HepG2 (cell line): ENCODE measurements at regions not wholly inside any gene's neighbourhood (a gene's known extent, or its start where the extent isn't known, plus 50 kb on each side); places are given as distances from the start of the nearest gene placed in this dataset.

ENCODE experiments used
- ATAC-seq: fragments of 200-7000 bp; cut with Tn5 transposase; 3 replicates; pipeline ENCODE4 v1.9.1; 2020; ENCODE audit warnings: mild to moderate bottlenecking, moderate library complexity
- BruUV-seq: library from RNA; stranded (reverse); fragments of 400-500 nt; replicated peaks from 2 replicates; lab custom pipeline; 2021; lab: Mats Ljungman, UMichigan
- CTCF ChIA-PET: fragments of 300-600 bp; formaldehyde crosslinking; extraction: SDS; loops from one replicate; lab custom pipeline; 2021; ENCODE audit warnings: low total read pairs, inconsistent platforms, low intra/inter-chr PET ratio; lab: Yijun Ruan, JAX
- POLR2A ChIA-PET: fragments of 350-600 bp; sonication (Branson Sonifier 250); formaldehyde crosslinking; loops from one replicate; lab custom pipeline; 2020; ENCODE audit warnings: antibody characterized with exemption, inconsistent platforms; lab: Yijun Ruan, JAX
- DNase-seq: peaks from one replicate; pipeline ENCODE4 v3.0.0-alpha.2; 2015; ENCODE audit warnings: low spot score
- FAIRE-seq: peaks from 3 replicates; lab custom pipeline; 2011; peaks lifted over from hg19 to GRCh38; lab: Jason Lieb, UNC
- H2AFZ ChIP-seq: one replicate; pipeline ENCODE4 v1.6.1; 2011; ENCODE audit warnings: low read length, inconsistent platforms
- H3K27ac ChIP-seq: fragments of 300-600 bp; 3 replicates; pipeline ENCODE4 v1.8.0; 2011; ENCODE audit warnings: mixed run types, mild to moderate bottlenecking, mixed read lengths, low read length, inconsistent platforms; ENCODE audit not compliant: insufficient read depth; ENCODE audit errors: extremely low read length
- H3K27me3 ChIP-seq, 2 experiments: fragments of 200-600 bp in 1 of 2; 2 replicates in 1 of 2; 3 replicates in 1 of 2; pipeline versions ENCODE4 v1.6.0 to v1.8.0; 2011; ENCODE audit warnings: low read length in 2 of 2, mild to moderate bottlenecking in 2 of 2, moderate library complexity in 2 of 2, inconsistent platforms in 1 of 2; ENCODE audit not compliant: insufficient read depth in 2 of 2, control insufficient read depth in 1 of 2
- H3K36me3 ChIP-seq, 2 experiments: fragments of 200-600 bp in 1 of 2; replicated peaks in 1 of 2; 2 replicates in 1 of 2; 3 replicates in 1 of 2; pipeline versions ENCODE4 v1.5.1 to v1.8.0; 2011; ENCODE audit warnings: low read length in 2 of 2, inconsistent platforms in 1 of 2; ENCODE audit not compliant: insufficient read depth in 2 of 2, control insufficient read depth in 1 of 2
- H3K4me1 ChIP-seq: 2 replicates; pipeline ENCODE4 v1.5.1; 2012; ENCODE audit warnings: low read length, inconsistent platforms; ENCODE audit not compliant: insufficient read depth
- H3K4me2 ChIP-seq: 2 replicates; pipeline ENCODE4 v1.6.0; 2011; ENCODE audit warnings: low read depth, low read length, inconsistent platforms
- H3K4me3 ChIP-seq, 3 experiments: fragments of 200-600 bp in 1 of 3; sonication (generic), shearing (Covaris generic) in 1 of 3; replicated peaks in 1 of 3; 2 replicates each; pipeline ENCODE4 v1.5.1; 2011 to 2016; ENCODE audit warnings: low read length in 3 of 3, inconsistent platforms in 2 of 3, low read depth in 2 of 3, mild to moderate bottlenecking in 2 of 3, control low read depth in 1 of 3, mixed read lengths in 1 of 3; ENCODE audit not compliant: insufficient read depth in 1 of 3
- H3K79me2 ChIP-seq: one replicate; pipeline ENCODE4 v1.6.1; 2011; ENCODE audit warnings: low read length, inconsistent platforms; ENCODE audit not compliant: insufficient read depth
- H3K9ac ChIP-seq: 2 replicates; pipeline ENCODE4 v1.6.0; 2011; ENCODE audit warnings: mild to moderate bottlenecking, low read depth, low read length, inconsistent platforms; ENCODE audit not compliant: insufficient read depth
- H3K9me3 ChIP-seq: 2 replicates; pipeline ENCODE4 v1.5.1; 2012; ENCODE audit warnings: mild to moderate bottlenecking, low read length
- H4K20me1 ChIP-seq: 2 replicates; pipeline ENCODE4 v1.6.0; 2011; ENCODE audit warnings: inconsistent platforms, mild to moderate bottlenecking, low read length, moderate library complexity; ENCODE audit not compliant: insufficient read depth
- GLI4 ChIP-seq: sonication (generic); formaldehyde crosslinking; IDR thresholded peaks from 2 replicates; pipeline ENCODE4 v1.5.1; 2020; ENCODE audit warnings: missing genetic modification reagents, mild to moderate bottlenecking, moderate library complexity, borderline replicate concordance
- REPIN1 ChIP-seq: sonication (generic); formaldehyde crosslinking; IDR thresholded peaks from 2 replicates; pipeline ENCODE4 v1.8.0; 2022; ENCODE audit warnings: missing genetic modification reagents, low read depth, mild to moderate bottlenecking, borderline replicate concordance
- SAFB2 ChIP-seq: sonication (generic); formaldehyde crosslinking; IDR thresholded peaks from 2 replicates; pipeline ENCODE4 v1.5.1; 2020; ENCODE audit warnings: missing genetic modification reagents, low read depth, mild to moderate bottlenecking, borderline replicate concordance
- SPEN ChIP-seq: sonication (generic); formaldehyde crosslinking; IDR thresholded peaks from 2 replicates; pipeline ENCODE4 v1.5.1; 2020; ENCODE audit warnings: low read depth, mild to moderate bottlenecking, missing genetic modification reagents
- SSRP1 ChIP-seq: IDR thresholded peaks from 2 replicates; pipeline ENCODE4 v1.6.1; 2016; ENCODE audit warnings: control low read depth
- ZBTB3 ChIP-seq: sonication (generic); formaldehyde crosslinking; IDR thresholded peaks from 2 replicates; pipeline ENCODE4 v1.4.0; 2020; ENCODE audit warnings: low read depth, mild to moderate bottlenecking, moderate library complexity, missing genetic modification reagents, borderline replicate concordance
- ZNF292 ChIP-seq: sonication (generic); formaldehyde crosslinking; IDR thresholded peaks from 2 replicates; pipeline ENCODE4 v1.8.1; 2022; ENCODE audit warnings: mild to moderate bottlenecking, low read depth, missing genetic modification reagents, borderline replicate concordance
- ZNF558 ChIP-seq: sonication (generic); formaldehyde crosslinking; IDR thresholded peaks from 2 replicates; pipeline ENCODE4 v1.9.0; 2022; ENCODE audit warnings: mild to moderate bottlenecking, missing genetic modification reagents, borderline replicate concordance
- in situ Hi-C: cut with HindIII; loops from 2 replicates; pipeline ENCODE4 v1.10.0; 2017; ENCODE audit warnings: low pct_unique_long_range_greater_than_20kb; ENCODE audit not compliant: extremely low pct_ligation_motif_present
- intact Hi-C: fragments of 100-400 bp; cut with micrococcal nuclease; formaldehyde crosslinking; loops from one replicate; pipeline ENCODE4 v1.10.0; 2022; ENCODE audit not compliant: unreplicated experiment
- TF ChIP-seq, protein P1 (sequence below): sonication (generic); formaldehyde crosslinking; IDR thresholded peaks from 2 replicates; pipeline ENCODE4 v1.4.0; 2020; ENCODE audit warnings: missing genetic modification reagents
- TF ChIP-seq, protein P2 (sequence below): sonication (generic); formaldehyde crosslinking; IDR thresholded peaks from 2 replicates; pipeline ENCODE4 v1.4.0; 2020; ENCODE audit warnings: missing genetic modification reagents
- TF ChIP-seq, protein P3 (sequence below): sonication (generic); formaldehyde crosslinking; IDR thresholded peaks from 2 replicates; pipeline ENCODE4 v1.5.0; 2020; ENCODE audit warnings: missing genetic modification reagents, mild to moderate bottlenecking, borderline replicate concordance

DNA sequence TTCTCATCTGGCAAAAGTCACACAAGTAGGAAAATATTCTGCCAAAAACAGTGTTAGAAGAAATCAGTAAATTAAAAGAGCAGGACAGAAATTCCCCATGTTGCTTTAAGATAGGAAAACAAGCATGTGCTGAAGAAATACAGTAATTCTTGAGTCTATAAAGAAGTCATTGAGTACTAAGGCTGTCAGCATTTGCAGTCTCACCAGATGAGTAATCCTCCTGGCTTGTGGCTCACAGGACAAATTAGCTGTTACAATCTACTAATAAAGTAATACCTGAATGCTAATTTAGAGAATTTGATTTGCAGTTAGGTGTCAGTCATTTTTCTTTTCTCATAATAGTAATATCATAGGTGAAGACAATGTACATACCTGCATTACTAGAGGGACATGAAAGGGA, 1158.9 kb upstream of the CELF2 start:
- DNase-seq, result no peak
- no peak overlapping the region for H3K4me2 ChIP-seq
- TF ChIP-seq GLI4 (CRISPR knock-in tag) (no peak), ZBTB3 (CRISPR knock-in tag) (no peak), ZNF558 (CRISPR knock-in tag) (no peak), REPIN1 (no peak), SAFB2 (no peak), ZNF292 (CRISPR knock-in tag) (no peak), SPEN (no peak), SSRP1 (CRISPR knock-in tag) (no peak)
- TF ChIP-seq, protein P1, sequence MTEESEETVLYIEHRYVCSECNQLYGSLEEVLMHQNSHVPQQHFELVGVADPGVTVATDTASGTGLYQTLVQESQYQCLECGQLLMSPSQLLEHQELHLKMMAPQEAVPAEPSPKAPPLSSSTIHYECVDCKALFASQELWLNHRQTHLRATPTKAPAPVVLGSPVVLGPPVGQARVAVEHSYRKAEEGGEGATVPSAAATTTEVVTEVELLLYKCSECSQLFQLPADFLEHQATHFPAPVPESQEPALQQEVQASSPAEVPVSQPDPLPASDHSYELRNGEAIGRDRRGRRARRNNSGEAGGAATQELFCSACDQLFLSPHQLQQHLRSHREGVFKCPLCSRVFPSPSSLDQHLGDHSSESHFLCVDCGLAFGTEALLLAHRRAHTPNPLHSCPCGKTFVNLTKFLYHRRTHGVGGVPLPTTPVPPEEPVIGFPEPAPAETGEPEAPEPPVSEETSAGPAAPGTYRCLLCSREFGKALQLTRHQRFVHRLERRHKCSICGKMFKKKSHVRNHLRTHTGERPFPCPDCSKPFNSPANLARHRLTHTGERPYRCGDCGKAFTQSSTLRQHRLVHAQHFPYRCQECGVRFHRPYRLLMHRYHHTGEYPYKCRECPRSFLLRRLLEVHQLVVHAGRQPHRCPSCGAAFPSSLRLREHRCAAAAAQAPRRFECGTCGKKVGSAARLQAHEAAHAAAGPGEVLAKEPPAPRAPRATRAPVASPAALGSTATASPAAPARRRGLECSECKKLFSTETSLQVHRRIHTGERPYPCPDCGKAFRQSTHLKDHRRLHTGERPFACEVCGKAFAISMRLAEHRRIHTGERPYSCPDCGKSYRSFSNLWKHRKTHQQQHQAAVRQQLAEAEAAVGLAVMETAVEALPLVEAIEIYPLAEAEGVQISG (CRISPR knock-in tag), result no peak
- TF ChIP-seq, protein P2, sequence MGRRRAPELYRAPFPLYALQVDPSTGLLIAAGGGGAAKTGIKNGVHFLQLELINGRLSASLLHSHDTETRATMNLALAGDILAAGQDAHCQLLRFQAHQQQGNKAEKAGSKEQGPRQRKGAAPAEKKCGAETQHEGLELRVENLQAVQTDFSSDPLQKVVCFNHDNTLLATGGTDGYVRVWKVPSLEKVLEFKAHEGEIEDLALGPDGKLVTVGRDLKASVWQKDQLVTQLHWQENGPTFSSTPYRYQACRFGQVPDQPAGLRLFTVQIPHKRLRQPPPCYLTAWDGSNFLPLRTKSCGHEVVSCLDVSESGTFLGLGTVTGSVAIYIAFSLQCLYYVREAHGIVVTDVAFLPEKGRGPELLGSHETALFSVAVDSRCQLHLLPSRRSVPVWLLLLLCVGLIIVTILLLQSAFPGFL (CRISPR knock-in tag), result no peak
- TF ChIP-seq, protein P3, sequence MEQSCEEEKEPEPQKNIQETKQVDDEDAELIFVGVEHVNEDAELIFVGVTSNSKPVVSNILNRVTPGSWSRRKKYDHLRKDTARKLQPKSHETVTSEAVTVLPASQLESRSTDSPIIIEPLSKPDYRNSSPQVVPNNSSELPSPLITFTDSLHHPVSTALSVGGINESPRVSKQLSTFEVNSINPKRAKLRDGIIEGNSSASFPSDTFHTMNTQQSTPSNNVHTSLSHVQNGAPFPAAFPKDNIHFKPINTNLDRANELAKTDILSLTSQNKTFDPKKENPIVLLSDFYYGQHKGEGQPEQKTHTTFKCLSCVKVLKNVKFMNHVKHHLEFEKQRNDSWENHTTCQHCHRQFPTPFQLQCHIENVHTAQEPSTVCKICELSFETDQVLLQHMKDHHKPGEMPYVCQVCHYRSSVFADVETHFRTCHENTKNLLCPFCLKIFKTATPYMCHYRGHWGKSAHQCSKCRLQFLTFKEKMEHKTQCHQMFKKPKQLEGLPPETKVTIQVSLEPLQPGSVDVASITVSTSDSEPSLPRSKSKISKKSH (CRISPR knock-in tag), result no peak
- TF ChIP-seq, all 625 proteins: peak for 0
- Histone ChIP-seq H3K79me2 (no peaks in the 10 kb centered on the region), H3K9ac (no peak overlapping the region), H3K27ac (no peak overlapping the region), H3K27me3 (no peaks in the 10 kb centered on the region), H3K4me1 (no peaks in the 10 kb centered on the region), H3K36me3 (no peaks in the 10 kb centered on the region), H3K4me3 (no peak overlapping the region), H2AFZ (no peak overlapping the region), H3K9me3 (peaks cover 68% of the 10 kb centered on the region), H4K20me1 (no peaks in the 10 kb centered on the region)
- in situ Hi-C loops, result no loop called here
- intact Hi-C loops, result no loop called here
- no TSS peak for BruUV-seq
- FAIRE-seq, result no peak
- ChIA-PET CTCF (no interaction called here), POLR2A (no interaction called here)
- ATAC-seq, result no peak
